RWPE2 (cell line): ENCODE measurements at regions not wholly inside any gene's neighbourhood (a gene's known extent, or its start where the extent isn't known, plus 50 kb on each side); places are given as distances from the start of the nearest gene placed in this dataset.

Experiments
- ATAC-seq: fragments of 200-7000 bp; cut with Tn5 transposase; 3 replicates; pipeline ENCODE4 v1.9.1; 2021; ENCODE audit warnings: low read depth
- DNase-seq: peaks from one replicate; pipeline ENCODE4 v3.0.0-alpha.2; 2020; ENCODE audit warnings: low spot score
- H3K27ac ChIP-seq: fragments of 450-650 bp; 2 replicates; pipeline ENCODE4 v1.5.1; 2017; ENCODE audit warnings: mild to moderate bottlenecking; ENCODE audit not compliant: poor library complexity, severe bottlenecking
- H3K27me3 ChIP-seq: fragments of 250-450 bp; sonication (Bioruptor Pico); 2 replicates; pipeline ENCODE4 v1.5.1; 2021; ENCODE audit warnings: mild to moderate bottlenecking, moderate library complexity; ENCODE audit not compliant: insufficient read depth, poor library complexity, severe bottlenecking
- H3K36me3 ChIP-seq: fragments of 250-450 bp; sonication (Bioruptor Pico); 2 replicates; pipeline ENCODE4 v1.5.1; 2020; ENCODE audit warnings: low read depth, mild to moderate bottlenecking, moderate library complexity
- H3K4me1 ChIP-seq: fragments of 250-450 bp; sonication (Bioruptor Pico); 2 replicates; pipeline ENCODE4 v1.5.1; 2021; ENCODE audit warnings: mild to moderate bottlenecking, moderate library complexity; ENCODE audit not compliant: insufficient read depth, poor library complexity, severe bottlenecking
- H3K4me3 ChIP-seq: fragments of 250-450 bp; sonication (Bioruptor Pico); 2 replicates; pipeline ENCODE4 v1.5.1; 2021; ENCODE audit warnings: mild to moderate bottlenecking, moderate library complexity; ENCODE audit not compliant: severe bottlenecking
- H3K9me3 ChIP-seq: fragments of 250-450 bp; sonication (Bioruptor Pico); 2 replicates; pipeline ENCODE4 v1.5.1; 2021; ENCODE audit warnings: mild to moderate bottlenecking, moderate library complexity; ENCODE audit not compliant: severe bottlenecking
- TF ChIP-seq, protein P1 (sequence below): fragments of 450-650 bp; IDR thresholded peaks from one replicate; pipeline ENCODE4 v1.5.1; 2017; ENCODE audit warnings: mild to moderate bottlenecking, moderate library complexity; ENCODE audit not compliant: poor library complexity, severe bottlenecking

DNA sequence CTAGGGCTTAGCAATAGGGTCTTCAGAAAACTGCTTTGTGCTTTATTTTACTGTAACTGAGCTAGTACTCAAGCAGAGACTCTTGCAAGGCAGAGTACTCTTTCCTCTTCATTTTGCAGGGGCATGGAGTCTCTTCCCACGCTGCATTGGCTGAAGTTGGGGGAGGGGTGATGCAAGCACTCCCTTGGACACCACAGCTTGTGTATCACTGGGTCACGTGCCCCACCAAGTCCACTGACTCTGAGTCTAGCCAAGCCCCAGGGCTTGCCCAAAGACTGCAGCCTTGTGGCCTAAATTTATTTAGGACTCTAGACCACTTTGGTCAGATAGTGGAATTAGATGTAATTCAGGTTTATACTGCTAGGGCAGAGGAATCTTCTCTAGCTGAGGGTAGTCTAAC, 1075.0 kb upstream of the ADGRB3 start:
- Histone ChIP-seq H3K36me3 (no peaks in the 10 kb centered on the region), H3K9me3 (no peaks in the 10 kb centered on the region), H3K4me3 (no peak overlapping the region), H3K4me1 (no peaks in the 10 kb centered on the region), H3K27ac (no peak overlapping the region), H3K27me3 (no peaks in the 10 kb centered on the region)
- ATAC-seq (no peak), DNase-seq (no peak)
- TF ChIP-seq, protein P1, sequence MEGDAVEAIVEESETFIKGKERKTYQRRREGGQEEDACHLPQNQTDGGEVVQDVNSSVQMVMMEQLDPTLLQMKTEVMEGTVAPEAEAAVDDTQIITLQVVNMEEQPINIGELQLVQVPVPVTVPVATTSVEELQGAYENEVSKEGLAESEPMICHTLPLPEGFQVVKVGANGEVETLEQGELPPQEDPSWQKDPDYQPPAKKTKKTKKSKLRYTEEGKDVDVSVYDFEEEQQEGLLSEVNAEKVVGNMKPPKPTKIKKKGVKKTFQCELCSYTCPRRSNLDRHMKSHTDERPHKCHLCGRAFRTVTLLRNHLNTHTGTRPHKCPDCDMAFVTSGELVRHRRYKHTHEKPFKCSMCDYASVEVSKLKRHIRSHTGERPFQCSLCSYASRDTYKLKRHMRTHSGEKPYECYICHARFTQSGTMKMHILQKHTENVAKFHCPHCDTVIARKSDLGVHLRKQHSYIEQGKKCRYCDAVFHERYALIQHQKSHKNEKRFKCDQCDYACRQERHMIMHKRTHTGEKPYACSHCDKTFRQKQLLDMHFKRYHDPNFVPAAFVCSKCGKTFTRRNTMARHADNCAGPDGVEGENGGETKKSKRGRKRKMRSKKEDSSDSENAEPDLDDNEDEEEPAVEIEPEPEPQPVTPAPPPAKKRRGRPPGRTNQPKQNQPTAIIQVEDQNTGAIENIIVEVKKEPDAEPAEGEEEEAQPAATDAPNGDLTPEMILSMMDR: no peak

DNA sequence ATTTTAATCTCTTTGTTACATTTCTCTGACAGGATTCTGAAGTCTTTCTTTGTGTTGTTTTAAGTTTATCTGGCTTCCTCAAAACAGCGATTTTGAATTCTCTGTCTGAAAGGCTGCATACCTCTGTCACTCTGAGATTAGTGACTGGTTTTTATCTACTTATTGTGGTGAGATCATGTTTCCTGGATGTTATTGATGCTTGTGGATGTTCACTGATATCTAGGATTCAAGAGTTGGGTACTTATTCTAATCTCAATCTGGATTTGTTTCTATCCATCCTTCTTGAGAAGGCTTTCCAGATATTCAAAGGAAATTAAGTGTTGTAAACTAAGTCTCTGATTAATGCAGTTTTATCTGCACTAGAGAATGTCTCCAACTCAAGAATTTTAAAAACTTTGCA, 1076.1 kb upstream of the ADGRB3 start:
- H3K4me3 ChIP-seq: no peak overlapping the region
- H3K36me3 ChIP-seq: no peaks in the 10 kb centered on the region
- no peak for ATAC-seq
- TF ChIP-seq, protein P1: no peak
- no peaks in the 10 kb centered on the region for H3K27me3 ChIP-seq
- no peak for DNase-seq
- H3K27ac ChIP-seq: no peak overlapping the region
- no peaks in the 10 kb centered on the region for H3K4me1 ChIP-seq
- H3K9me3 ChIP-seq: no peaks in the 10 kb centered on the region

DNA sequence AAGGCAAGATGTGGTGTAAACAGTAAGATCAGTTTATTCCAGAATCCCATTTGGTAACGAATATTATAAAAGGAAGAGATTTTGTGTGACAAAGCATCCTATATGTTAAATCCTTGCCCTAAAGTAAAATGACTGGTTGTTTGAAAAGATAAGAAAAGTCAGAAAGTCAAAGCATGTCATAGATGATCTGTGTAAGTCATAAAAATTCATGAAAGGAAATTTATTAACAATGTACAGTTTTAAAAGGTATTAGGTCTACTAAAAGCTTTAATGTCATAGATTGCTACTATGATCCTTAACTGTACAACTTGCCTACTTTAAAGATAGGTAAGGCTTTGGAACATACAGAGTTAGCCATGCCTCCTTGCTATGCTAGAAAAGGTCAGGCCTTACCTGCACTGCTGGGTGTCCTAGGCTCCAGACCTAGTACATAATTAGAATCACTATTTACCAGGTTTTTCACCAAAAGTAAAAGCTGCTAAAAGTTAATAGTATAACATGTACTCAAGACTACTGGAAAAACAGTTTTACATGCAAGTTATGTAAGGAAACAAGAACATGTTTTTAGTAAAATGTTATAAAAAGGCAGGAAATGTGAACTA, 1090.1 kb upstream of the ADGRB3 start:
- ATAC-seq (no peak), DNase-seq (no peak)
- Histone ChIP-seq H3K4me1 (no peaks in the 10 kb centered on the region), H3K27ac (no peak overlapping the region), H3K27me3 (no peaks in the 10 kb centered on the region), H3K4me3 (no peak overlapping the region), H3K36me3 (no peaks in the 10 kb centered on the region), H3K9me3 (peaks cover 14% of the 10 kb centered on the region)
- TF ChIP-seq, protein P1: no peak

DNA sequence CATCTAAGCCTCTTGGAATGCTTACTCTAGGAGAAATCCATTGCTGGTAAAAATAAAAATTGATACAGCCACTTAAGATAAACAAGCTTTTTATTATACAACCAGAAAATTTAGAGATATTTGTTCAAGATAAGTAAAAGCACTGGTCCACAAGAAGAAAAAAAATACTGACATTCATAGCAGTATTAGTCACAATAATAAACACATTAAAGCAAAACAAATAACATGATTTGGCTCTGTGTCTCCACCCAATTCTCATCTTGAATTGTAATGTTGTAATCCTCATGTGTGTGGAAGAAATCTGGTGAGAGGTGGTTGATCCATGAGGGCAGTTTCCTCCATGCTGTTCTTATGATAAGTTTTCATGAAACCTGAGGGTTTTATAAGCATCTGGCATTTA, 1093.5 kb upstream of the ADGRB3 start:
- peaks cover 14% of the 10 kb centered on the region for H3K9me3 ChIP-seq
- H3K27ac ChIP-seq: no peak overlapping the region
- no peaks in the 10 kb centered on the region for H3K4me1 ChIP-seq
- TF ChIP-seq, protein P1: no peak
- no peaks in the 10 kb centered on the region for H3K36me3 ChIP-seq
- no peaks in the 10 kb centered on the region for H3K27me3 ChIP-seq
- no peak overlapping the region for H3K4me3 ChIP-seq
- ATAC-seq: no peak
- DNase-seq: no peak

DNA sequence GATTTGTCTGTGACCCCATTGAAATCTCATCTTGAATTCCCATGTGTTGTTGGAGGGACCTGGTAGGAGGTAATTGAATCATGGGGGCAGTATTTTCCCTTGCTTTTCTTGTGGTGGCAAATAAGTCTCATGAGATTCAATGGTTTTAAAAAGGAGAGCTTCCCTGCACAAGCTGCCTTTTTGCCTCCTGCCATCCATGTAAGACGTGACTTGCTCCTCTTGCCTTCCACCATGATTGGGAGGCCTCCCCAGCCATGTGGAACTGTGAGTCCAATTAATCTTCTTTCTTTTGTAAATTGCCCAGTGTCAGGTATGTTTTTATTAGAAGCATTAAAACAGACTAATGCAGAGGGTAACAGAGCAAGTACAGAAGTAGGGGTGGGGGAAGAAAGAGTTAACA, 1097.0 kb upstream of the ADGRB3 start:
- TF ChIP-seq, protein P1: no peak
- no peaks in the 10 kb centered on the region for H3K36me3 ChIP-seq
- ATAC-seq: no peak

More for the DNA sequence above, 1097.0 kb upstream of the ADGRB3 start:
- H3K27me3 ChIP-seq: no peaks in the 10 kb centered on the region
- no peak for DNase-seq
- H3K4me1 ChIP-seq: no peaks in the 10 kb centered on the region
- H3K27ac ChIP-seq: no peak overlapping the region
- H3K9me3 ChIP-seq: no peaks in the 10 kb centered on the region
- H3K4me3 ChIP-seq: no peak overlapping the region
